HG02885 (cell line): ENCODE measurements at regions not wholly inside any gene's neighbourhood (a gene's known extent, or its start where the extent isn't known, plus 50 kb on each side); places are given as distances from the start of the nearest gene placed in this dataset.

Experiments used
- ATAC-seq: cut with Tn5 transposase; IDR thresholded peaks from one replicate; pipeline ENCODE4 v1.9.1; 2021; ENCODE audit warnings: mild to moderate bottlenecking; ENCODE audit not compliant: unreplicated experiment, poor library complexity

DNA sequence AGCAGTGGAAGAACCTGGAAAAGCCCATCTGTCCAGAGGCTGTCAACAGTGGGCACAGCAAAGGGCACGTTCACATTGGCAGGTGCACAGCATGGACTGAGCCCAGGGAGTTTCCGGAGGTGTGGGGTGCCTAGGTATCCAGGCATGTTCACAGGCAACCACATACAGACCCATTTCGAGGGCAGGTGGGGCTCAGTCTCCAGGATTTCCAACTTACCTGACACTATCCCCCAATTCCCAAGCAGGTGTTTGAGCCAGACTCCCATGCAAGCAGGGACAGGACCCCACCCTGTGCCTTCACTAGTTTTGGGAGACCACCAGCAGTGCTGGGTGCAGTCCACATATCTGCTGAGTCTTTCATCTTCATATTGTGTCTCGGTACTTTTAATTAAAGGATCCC, 65.0 kb upstream of the IRF2BP2 start:
- no peak for ATAC-seq

DNA sequence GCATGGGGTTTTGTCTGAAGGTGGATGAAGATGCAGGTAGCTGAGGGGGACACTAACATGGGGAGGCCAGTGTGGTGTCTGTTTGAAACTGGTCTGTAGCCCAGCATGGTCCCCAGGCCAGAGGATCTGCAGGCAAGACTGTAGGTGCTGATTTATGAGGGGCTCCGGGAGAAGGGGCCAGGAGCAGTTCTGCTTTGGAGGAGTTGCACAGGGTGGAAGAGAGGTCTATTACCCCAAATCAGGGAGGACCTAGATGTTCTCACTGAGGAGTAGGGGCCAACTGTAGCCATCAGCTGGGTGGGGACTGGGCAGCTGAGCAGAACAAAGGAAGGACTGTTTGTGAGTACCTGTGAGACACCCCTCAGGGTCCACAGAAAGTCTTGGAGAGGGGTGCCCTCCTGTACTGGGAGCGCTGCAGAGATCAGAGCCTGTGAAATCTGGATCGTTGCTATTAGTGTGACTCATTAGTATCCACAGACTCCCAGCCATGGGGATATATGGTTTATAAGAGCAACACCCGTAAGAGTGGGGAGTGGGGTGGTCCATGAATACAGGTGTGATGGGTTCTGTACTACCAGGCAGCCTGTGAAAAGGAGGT, 64.3 kb upstream of the IRF2BP2 start:
- ATAC-seq: no peak

DNA sequence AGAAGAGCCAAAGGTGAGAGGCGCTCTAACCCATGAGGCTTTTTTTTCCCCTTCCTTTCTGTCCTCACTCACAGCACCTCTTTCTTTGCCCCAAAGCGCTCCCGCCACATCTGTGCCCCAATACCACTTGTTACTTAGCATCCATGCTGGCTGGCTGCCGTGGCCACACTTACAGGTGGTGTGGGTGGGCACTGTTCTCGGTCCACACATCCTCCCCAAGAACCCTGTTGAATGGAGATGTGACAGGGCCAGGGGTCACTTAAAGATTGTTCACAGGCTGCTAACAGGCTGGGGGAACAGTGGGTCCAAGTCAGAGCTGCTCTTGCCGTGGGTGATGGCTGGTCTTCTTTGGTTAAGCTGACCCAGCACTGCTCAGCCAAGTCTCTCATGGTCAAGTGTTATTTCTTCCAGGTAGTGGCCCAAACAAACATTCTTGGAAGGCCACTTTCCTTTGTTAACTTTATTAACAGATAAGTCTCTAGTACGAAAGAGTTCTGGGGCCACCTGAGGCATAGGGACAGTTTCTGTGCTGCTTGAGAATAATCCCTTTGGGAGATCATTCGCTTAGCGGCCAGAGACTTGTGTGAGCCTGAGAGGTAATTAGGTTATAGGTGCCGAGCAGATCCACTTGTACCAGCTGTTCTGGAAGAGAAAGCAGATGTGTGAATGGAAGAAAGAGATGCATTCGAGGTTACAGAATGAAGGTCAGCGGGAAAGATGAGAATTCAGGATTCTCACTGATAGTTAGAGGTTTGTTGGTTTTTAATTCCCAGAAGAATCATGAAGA, 62.6 kb upstream of the IRF2BP2 start:
- ATAC-seq: no peak

- no peak for ATAC-seq
These were observed 61.1 kb upstream of the IRF2BP2 start for GRCh38 chr1:234670967-234671626.

DNA sequence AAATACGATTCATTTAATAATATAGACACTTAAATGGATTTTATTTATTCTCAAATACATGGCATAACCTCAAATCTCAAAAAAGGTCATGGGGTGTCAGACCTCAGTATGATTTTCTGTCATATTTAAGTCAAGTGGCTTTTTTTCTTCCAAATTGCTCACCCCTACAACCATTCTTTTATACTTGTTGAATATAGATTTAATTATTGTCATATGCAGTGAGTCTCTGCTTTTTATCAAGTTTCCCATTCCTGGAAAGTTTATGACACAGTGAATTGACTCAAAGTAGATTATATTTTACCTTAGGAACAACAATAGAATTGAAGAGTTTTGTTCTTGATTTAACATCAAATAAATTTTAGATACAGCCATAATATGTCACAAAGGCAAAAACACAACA, 59.5 kb upstream of the IRF2BP2 start:
- no peak for ATAC-seq

DNA sequence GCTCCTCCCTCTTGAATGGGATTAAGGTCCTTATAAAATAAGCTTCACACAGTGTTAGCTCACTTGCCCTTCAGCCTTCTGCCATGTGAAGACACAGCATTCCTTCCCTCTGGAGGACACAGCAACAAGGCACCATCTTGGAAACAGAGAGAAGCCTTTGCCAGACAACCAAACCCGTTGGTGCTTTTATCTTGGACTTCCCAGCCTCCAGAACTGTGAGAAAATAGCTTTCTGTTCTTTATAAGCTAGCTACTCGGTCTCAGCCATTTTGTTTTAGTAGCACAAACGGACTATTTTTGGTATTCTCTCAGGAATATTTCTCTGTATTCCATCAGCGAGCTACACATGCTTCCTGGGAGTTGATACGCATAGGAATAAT, 58.6 kb upstream of the IRF2BP2 start:
- ATAC-seq: no peak

- no peak for ATAC-seq
These were observed 57.9 kb upstream of the IRF2BP2 start for GRCh38 chr1:234667600-234668576.

GRCh38 chr1:234666761-234667160, 56.8 kb upstream of the IRF2BP2 start:
- ATAC-seq: no peak

- ATAC-seq: no peak
These were observed 56.1 kb upstream of the IRF2BP2 start for GRCh38 chr1:234665975-234666605.

GRCh38 chr1:234662148-234662547, 52.2 kb upstream of the IRF2BP2 start:
- no peak for ATAC-seq

DNA sequence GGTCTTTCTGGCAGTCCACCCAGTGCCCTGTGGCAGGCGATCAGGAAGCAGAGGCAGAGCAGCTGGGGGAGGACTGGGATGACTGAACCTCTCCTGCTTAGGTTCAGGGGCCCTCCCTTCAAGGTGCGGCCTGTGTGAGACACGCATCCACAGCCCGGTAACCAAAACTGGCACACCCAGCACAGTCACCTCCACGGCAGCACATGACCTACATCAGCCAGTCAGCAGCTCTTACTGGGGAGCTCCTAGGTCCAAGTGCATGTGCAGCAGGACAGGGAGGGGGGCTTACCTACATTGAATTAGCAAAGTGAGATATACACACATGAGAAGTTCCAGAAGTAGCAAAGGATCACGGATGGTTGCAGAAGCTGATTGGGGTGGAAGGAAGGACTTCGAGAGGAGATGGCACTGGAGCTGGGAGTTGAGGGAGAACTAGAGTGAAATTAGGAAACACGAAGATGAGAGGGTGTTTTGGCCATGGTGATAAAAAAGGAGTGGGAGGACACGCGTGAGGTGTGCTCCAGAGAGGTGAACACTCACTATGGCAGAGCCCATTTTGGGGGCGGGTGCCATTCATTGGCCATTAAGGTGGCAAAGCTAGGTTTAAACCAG, 51.4 kb upstream of the IRF2BP2 start:
- ATAC-seq: no peak

DNA sequence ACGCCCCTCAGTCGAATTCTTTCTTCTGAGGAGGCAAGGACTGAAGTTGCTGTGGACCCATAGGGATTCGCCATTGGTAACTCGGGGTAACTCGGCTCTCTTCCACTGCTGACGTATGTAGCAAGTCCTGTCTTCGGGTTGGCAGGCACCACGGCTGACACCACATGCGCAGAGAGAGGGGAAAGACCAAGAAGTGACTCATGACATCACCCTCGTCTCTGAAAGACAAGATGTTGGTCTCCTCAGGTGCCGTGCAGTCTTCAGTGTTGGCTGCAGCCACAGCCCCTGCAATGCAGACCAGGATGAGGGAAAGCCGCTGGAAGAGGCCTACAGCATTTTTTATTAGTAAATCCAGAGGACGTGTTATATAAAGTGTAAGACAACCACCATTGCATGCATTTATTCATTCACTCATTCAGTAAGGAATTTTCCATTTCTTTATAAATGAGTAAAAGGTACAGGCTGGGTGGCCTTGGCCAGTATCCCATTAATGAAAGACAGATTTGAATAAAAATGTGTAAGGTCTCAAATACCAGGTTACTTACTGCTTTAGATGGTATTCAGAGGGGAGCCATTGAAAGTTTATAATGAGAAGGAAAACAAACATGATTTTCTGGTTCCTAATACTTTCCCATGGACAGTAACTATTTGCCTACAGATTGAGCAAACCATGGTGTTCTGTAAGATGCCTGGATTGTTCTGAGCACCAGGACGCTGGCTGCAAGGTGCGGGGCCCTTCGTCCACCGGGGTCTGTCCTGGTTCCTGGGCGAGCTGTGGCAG, 50.7 kb upstream of the IRF2BP2 start:
- ATAC-seq: no peak
